HL-60 (cell line): ENCODE measurements at regions not wholly inside any gene's neighbourhood (a gene's known extent, or its start where the extent isn't known, plus 50 kb on each side); places are given as distances from the start of the nearest gene placed in this dataset.

Experiments
- DNase-seq, 2 experiments: peaks; one replicate each; pipeline ENCODE4 v3.0.0-alpha.2; 2010 to 2020; ENCODE audit warnings: low read depth in 1 of 2, low spot score in 1 of 2
- H3K27ac ChIP-seq: fragments of 250-450 bp; sonication (Bioruptor Pico); replicated peaks from 2 replicates; pipeline ENCODE4 v1.5.1; 2020; ENCODE audit warnings: mild to moderate bottlenecking, moderate library complexity
- H3K27me3 ChIP-seq: fragments of 250-450 bp; sonication (Bioruptor Pico); 2 replicates; pipeline ENCODE4 v1.5.1; 2021; ENCODE audit warnings: mild to moderate bottlenecking, moderate library complexity; ENCODE audit not compliant: insufficient read depth, poor library complexity, severe bottlenecking
- H3K4me3 ChIP-seq: replicated peaks from 2 replicates; pipeline ENCODE4 v1.5.1; 2011; ENCODE audit warnings: mild to moderate bottlenecking, control low read depth, low read length; ENCODE audit not compliant: insufficient read depth
- CTCF ChIP-seq: IDR thresholded peaks from one replicate; pipeline ENCODE4 v1.5.1; 2011; ENCODE audit warnings: low read length, control low read depth, inconsistent platforms; ENCODE audit not compliant: insufficient read depth
- GABPA ChIP-seq: IDR thresholded peaks from 2 replicates; pipeline ENCODE4 v1.6.1; 2012; ENCODE audit warnings: low read depth
- POLR2AphosphoS5 ChIP-seq: IDR thresholded peaks from 2 replicates; pipeline ENCODE4 v1.6.1; 2012; ENCODE audit warnings: low read depth
- SPI1 ChIP-seq: IDR thresholded peaks from 2 replicates; pipeline ENCODE4 v1.6.1; 2012; ENCODE audit warnings: low read depth, mild to moderate bottlenecking, borderline replicate concordance
- TF ChIP-seq, protein P1 (sequence below): IDR thresholded peaks from 2 replicates; pipeline ENCODE4 v1.6.1; 2012; ENCODE audit warnings: low read depth; ENCODE audit not compliant: insufficient replicate concordance

DNA sequence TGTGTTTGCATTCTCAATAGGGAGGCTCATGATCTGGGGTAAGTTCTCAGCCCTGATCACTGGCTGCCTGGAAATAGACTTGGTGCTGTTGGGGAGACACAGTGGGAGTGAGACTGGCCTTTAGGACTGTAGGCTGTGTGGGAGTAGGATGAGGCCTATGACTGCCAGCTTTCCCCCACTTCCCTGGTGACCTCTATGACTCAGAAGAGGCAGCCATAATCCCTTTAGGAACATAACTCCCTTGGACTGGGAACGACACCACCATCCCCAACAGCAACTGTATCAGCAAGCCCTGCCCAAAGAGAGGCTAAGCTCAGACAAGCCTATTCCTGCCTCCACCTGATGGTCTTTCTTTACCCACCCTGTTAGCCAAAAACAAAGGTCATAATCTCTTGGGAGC lies 91.3 kb downstream of the SUCNR1 start:
- H3K27ac ChIP-seq = no peak overlapping the region
- TF ChIP-seq POLR2AphosphoS5 (no peak), SPI1 (no peak)
- H3K4me3 ChIP-seq = no peak overlapping the region
- H3K27me3 ChIP-seq = no peaks in the 10 kb centered on the region
- DNase-seq = no peak

DNA sequence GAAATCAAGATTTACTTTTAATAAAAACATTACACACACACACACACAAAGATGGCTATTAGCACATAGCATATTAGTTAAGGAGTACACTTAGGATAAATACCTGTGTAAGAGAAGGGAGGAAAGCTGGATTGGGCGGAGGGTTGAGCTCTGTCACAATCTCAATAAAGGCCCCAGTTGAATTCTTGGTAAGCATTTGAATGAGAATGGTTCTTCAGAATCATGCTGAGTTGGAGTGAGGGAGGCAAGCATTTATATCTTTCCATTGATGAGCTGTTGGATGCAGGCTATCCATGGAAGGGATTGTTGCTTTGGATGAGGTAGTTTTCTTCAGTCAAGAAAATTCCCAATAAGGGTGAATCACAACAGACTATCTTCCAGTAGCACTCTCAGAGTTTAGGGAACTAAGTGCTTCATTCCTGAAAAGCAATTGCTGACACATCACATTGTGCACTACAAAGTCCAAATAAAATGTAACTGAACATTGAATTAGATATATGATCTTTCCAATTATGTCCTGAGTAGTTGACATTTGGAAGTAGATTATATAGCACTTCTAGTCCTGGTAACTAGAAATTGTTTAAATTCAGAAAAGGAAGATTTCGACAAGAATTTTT lies 95.7 kb downstream of the SUCNR1 start:
- TF ChIP-seq, protein P1, sequence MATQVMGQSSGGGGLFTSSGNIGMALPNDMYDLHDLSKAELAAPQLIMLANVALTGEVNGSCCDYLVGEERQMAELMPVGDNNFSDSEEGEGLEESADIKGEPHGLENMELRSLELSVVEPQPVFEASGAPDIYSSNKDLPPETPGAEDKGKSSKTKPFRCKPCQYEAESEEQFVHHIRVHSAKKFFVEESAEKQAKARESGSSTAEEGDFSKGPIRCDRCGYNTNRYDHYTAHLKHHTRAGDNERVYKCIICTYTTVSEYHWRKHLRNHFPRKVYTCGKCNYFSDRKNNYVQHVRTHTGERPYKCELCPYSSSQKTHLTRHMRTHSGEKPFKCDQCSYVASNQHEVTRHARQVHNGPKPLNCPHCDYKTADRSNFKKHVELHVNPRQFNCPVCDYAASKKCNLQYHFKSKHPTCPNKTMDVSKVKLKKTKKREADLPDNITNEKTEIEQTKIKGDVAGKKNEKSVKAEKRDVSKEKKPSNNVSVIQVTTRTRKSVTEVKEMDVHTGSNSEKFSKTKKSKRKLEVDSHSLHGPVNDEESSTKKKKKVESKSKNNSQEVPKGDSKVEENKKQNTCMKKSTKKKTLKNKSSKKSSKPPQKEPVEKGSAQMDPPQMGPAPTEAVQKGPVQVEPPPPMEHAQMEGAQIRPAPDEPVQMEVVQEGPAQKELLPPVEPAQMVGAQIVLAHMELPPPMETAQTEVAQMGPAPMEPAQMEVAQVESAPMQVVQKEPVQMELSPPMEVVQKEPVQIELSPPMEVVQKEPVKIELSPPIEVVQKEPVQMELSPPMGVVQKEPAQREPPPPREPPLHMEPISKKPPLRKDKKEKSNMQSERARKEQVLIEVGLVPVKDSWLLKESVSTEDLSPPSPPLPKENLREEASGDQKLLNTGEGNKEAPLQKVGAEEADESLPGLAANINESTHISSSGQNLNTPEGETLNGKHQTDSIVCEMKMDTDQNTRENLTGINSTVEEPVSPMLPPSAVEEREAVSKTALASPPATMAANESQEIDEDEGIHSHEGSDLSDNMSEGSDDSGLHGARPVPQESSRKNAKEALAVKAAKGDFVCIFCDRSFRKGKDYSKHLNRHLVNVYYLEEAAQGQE = no peak
- TF ChIP-seq SPI1 (no peak), POLR2AphosphoS5 (no peak), GABPA (no peak), CTCF (no peak)
- DNase-seq = no peak
- Histone ChIP-seq H3K4me3 (no peak overlapping the region), H3K27ac (no peak overlapping the region), H3K27me3 (no peaks in the 10 kb centered on the region)

DNA sequence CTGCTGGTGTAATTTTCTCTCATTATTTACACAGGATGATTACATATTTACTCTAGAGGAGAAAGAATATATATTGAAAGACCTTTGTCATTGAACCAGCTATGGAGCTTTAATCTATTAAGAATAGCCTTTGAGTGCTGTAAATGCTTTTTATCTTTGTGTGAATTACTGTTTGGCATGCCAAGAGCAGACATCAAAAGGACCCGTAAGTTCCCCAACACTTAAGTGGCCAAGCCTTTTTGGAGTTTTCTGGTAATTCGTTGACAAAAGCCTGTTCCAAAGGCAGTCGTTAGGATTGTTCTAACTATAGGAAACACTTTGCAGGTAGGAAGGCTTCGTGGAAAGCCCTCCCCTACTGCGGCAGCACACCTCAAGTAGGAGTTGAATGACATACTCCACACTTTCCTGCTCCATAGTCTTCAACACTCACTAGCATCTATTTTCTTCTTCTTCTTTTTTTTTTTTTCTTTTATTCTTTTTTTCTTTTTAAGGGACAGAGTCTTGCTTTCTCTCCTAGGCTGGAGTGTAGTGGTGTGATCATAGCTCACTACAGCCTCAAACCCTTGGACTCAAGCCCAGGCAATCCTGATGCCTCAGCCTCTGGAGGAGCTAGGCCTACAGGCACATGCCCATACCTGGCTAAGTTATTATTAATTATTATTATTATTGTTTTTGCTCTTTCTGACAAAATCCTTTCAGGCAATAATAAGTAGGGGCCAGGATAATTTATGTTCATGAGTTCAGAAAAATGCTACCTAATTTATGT lies 98.6 kb downstream of the SUCNR1 start:
- Histone ChIP-seq H3K27ac (no peak overlapping the region), H3K27me3 (no peaks in the 10 kb centered on the region), H3K4me3 (no peak overlapping the region)
- TF ChIP-seq POLR2AphosphoS5 = no peak
- TF ChIP-seq SPI1 = no peak
- TF ChIP-seq, protein P1 = no peak
- no peak for TF ChIP-seq CTCF
- TF ChIP-seq GABPA = no peak
- DNase-seq = no peak

DNA sequence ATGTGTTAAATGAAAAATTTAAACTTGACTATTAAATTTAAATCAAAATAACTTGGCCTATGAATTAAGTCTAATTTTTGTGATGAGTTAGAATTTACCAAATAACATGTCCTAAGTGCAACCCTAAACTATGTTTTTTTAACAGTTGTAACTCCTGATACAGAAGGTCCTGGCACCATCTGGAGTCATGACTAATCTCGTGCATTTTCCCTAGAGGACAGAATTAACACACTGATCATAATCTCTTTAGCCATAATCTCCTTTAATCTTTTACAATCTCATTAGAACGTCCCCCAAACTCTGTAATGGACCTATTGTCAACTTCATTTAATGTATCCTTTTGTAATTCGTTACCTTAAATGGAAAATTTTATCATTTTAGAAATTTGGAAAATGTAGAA lies 100.6 kb downstream of the SUCNR1 start:
- TF ChIP-seq SPI1 (no peak), POLR2AphosphoS5 (no peak), GABPA (no peak), CTCF (no peak)
- TF ChIP-seq, protein P1 = no peak
- no peak overlapping the region for H3K27ac ChIP-seq
- DNase-seq = no peak
- H3K27me3 ChIP-seq = no peaks in the 10 kb centered on the region
- H3K4me3 ChIP-seq = no peak overlapping the region
